ENCODE measurements at regions not wholly inside any gene's neighbourhood (a gene's known extent, or its start where the extent isn't known, plus 50 kb on each side); places are given as distances from the start of the nearest gene placed in this dataset.

DNA sequence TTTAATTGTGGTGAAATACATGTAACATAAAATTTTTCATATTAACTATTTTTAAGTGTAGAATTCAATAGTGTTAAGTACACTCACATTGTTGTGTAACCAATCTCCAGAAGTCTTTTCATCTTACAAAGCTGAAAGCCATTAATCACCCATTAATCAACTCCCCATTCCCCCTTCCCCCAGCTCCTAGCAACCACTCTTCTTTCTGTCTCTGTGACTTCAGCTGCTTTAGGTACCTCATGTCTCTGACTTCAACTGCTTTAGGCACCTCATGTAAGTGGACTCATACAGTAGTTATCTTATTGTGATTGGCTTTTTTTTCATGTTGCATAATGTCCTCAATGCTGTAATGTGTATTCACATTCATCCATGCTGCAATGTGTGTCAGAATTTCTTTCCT is 150.8 kb upstream of the NTM start:
- Histone ChIP-seq H3K4me1 (no peaks in the 10 kb centered on the region), H3K4me3 (no peak overlapping the region), H3K27me3 (peaks cover 0 to 3% of the 10 kb centered on the region in 2 donors), H3K9me3 (no peaks in the 10 kb centered on the region), H3K27ac (no peak overlapping the region), H3K36me3 (no peaks in the 10 kb centered on the region)
- TF ChIP-seq POLR2AphosphoS5 (IDR thresholded peaks at IDR 0.05): no peak
- no peak for TF ChIP-seq POLR2A (IDR thresholded peaks at IDR 0.05)
- TF ChIP-seq, protein P1, sequence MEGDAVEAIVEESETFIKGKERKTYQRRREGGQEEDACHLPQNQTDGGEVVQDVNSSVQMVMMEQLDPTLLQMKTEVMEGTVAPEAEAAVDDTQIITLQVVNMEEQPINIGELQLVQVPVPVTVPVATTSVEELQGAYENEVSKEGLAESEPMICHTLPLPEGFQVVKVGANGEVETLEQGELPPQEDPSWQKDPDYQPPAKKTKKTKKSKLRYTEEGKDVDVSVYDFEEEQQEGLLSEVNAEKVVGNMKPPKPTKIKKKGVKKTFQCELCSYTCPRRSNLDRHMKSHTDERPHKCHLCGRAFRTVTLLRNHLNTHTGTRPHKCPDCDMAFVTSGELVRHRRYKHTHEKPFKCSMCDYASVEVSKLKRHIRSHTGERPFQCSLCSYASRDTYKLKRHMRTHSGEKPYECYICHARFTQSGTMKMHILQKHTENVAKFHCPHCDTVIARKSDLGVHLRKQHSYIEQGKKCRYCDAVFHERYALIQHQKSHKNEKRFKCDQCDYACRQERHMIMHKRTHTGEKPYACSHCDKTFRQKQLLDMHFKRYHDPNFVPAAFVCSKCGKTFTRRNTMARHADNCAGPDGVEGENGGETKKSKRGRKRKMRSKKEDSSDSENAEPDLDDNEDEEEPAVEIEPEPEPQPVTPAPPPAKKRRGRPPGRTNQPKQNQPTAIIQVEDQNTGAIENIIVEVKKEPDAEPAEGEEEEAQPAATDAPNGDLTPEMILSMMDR (IDR thresholded peaks at IDR 0.05): no peak
- intact Hi-C loops (cut with DNase I; ENCODE audit: low total_unique reads): no loop called here
- no peak for DNase-seq (ENCODE audit: low spot score in 2 of 2)

DNA sequence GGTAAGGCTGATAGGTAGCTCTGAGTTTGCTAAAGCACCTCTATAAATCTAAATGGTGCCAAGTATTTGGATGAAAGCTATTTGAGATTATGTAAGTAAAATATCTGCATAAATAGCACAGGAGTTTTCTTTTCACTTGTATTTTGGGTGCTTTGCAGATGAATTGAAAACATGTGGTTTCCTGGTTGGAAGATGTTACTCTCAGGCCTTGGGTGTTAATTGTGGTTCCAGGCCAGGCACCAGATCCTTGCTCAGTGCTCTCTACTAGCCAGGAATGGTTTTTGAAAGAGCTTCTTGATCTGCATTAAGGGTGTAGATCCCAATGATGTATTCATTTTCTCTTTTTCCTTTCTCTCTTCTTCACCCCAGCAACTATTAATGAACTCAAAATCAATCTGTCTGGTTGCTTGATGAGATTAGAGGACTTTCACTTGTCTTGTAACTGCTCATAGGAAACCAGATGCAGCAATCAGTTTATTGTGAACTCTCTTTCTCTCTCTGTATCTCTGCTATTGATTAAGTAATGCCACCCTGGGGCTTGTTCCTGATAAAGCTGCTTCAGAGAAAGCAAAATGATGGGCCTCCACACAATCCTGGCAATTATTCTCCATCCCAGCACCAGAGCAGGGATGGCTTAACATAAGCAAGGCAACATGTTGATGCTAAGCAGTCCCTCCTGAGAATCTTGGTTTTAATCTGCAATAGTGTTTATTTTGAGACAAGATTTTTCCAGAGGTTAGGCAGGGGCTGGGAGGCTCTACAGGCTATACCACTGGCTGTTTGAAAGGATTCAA is 147.0 kb upstream of the NTM start:
- H3K4me3 ChIP-seq: no peak overlapping the region
- no peak overlapping the region for H3K27ac ChIP-seq
- no peak for DNase-seq (ENCODE audit: low spot score in 2 of 2)
- no peaks in the 10 kb centered on the region for H3K36me3 ChIP-seq
- H3K9me3 ChIP-seq: peaks cover 0 to 9% of the 10 kb centered on the region in 2 donors
- intact Hi-C loops (cut with DNase I; ENCODE audit: low total_unique reads): no loop called here
- H3K4me1 ChIP-seq: no peaks in the 10 kb centered on the region
- H3K27me3 ChIP-seq: peaks cover 0 to 3% of the 10 kb centered on the region in 2 donors
- TF ChIP-seq, protein P1 (IDR thresholded peaks at IDR 0.05): no peak
- TF ChIP-seq POLR2AphosphoS5 (IDR thresholded peaks at IDR 0.05) (no peak), POLR2A (IDR thresholded peaks at IDR 0.05) (no peak)

DNA sequence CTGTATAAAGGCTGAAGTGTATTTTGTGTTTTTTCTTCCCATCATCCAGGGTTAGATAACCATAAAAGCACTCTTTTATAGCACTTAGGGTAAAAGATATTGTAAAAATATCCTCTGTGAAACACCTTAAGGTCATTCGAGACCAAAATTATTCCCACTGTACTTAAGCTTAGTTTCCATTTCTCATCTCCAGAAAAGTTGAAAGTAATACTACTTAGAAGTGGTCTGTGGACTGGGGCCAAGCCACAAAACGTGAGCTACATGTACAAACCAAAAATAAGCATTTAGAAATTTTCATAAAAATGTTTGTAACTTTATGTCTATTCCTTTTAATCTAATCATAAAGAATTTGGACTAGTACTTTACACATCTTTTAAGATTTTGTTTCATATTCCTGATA is 142.0 kb upstream of the NTM start:
- H3K36me3 ChIP-seq: no peaks in the 10 kb centered on the region
- peaks cover 0 to 9% of the 10 kb centered on the region in 2 donors for H3K9me3 ChIP-seq
- TF ChIP-seq POLR2A (IDR thresholded peaks at IDR 0.05): no peak
- no peak for TF ChIP-seq POLR2AphosphoS5 (IDR thresholded peaks at IDR 0.05)
- TF ChIP-seq, protein P1 (IDR thresholded peaks at IDR 0.05): no peak
- no peaks in the 10 kb centered on the region for H3K4me1 ChIP-seq
- intact Hi-C loops (cut with DNase I; ENCODE audit: low total_unique reads): no loop called here
- H3K27me3 ChIP-seq: peaks cover 0 to 3% of the 10 kb centered on the region in 2 donors
- DNase-seq (ENCODE audit: low spot score in 2 of 2): no peak
- no peak overlapping the region for H3K4me3 ChIP-seq
- no peak overlapping the region for H3K27ac ChIP-seq

DNA sequence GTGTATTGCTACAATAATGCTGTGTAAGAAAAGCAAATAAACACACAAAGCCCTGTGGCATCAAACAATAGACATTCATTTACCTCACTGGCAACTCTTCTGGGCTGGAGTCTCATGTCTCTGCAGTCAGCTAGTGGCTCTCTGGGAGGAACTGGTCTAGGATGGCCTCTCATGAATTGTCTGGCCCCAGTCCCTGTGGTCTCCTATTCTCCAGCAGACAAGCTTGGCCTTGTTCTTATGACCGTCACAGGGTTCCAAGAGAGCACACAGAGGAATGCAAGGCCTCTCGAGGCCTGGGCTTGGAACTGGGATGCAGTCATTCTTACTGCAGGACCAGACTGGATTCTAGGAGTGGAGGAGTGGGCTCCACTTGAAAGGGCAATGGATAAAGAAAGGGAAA is 141.2 kb upstream of the NTM start:
- TF ChIP-seq POLR2AphosphoS5 (IDR thresholded peaks at IDR 0.05) (no peak), POLR2A (IDR thresholded peaks at IDR 0.05) (no peak)
- TF ChIP-seq, protein P1 (IDR thresholded peaks at IDR 0.05): no peak
- no peaks in the 10 kb centered on the region for H3K36me3 ChIP-seq
- H3K9me3 ChIP-seq: peaks cover 0 to 9% of the 10 kb centered on the region in 2 donors
- intact Hi-C loops (cut with DNase I; ENCODE audit: low total_unique reads): no loop called here
- H3K27ac ChIP-seq: no peak overlapping the region
- no peaks in the 10 kb centered on the region for H3K4me1 ChIP-seq
- DNase-seq (ENCODE audit: low spot score in 2 of 2): no peak
- no peak overlapping the region for H3K4me3 ChIP-seq
- no peaks in the 10 kb centered on the region for H3K27me3 ChIP-seq

DNA sequence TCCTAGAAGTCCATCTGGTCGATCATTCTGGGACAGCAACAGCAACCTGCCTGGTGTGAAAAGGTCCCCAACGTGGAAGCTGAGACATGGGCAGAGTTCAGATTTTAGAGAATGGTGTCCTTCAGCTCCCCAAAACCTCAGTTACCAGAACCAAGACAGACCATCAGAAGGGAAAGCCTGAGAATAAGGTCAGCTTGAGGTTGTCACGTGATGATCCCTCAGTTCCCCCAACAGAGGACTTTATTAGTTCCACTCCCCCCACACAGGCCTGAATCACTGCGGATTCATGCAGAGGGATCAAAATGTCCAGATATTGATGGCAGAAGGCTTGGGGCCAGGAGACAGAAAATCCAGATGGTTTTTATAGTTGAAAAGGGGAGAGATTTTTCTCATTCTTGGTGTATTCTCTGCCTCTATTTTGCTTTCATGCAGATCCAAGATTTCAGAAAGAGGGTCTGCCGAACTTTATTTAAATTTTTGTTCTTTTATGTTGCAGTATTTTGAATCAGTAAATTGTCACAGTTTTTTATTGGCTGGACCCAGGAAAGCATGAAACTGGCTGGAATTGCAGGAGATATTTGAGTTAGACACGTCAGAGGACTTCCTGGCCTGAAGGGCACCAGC is 139.0 kb upstream of the NTM start:
- H3K27ac ChIP-seq: no peak overlapping the region
- no peak for DNase-seq (ENCODE audit: low spot score in 2 of 2)
- H3K27me3 ChIP-seq: peaks cover 0 to 8% of the 10 kb centered on the region in 2 donors
- H3K36me3 ChIP-seq: no peaks in the 10 kb centered on the region
- intact Hi-C loops (cut with DNase I; ENCODE audit: low total_unique reads): loop anchor here (5.0 kb wide), 2 partner anchors 269 to 1406 kb away; no protein-coding TSS in a partner anchor
- no peaks in the 10 kb centered on the region for H3K4me1 ChIP-seq
- TF ChIP-seq POLR2AphosphoS5 (IDR thresholded peaks at IDR 0.05) (no peak), POLR2A (IDR thresholded peaks at IDR 0.05) (no peak)
- TF ChIP-seq, protein P1 (IDR thresholded peaks at IDR 0.05): no peak
- no peak overlapping the region for H3K4me3 ChIP-seq
- H3K9me3 ChIP-seq: no peaks in the 10 kb centered on the region
